ENCODE measurements at regions not wholly inside any gene's neighbourhood (a gene's known extent, or its start where the extent isn't known, plus 50 kb on each side); places are given as distances from the start of the nearest gene placed in this dataset.
A peak's percentile ranks its signal among the peaks of the same experiment; 100 is the strongest.

GRCh38 chr5:172565455-172565854, 75.6 kb upstream of the NEURL1B start:
- intact Hi-C loops (cut with DNase I), result no loop called here
- no peak for DNase-seq
- H3K27ac ChIP-seq, result no peak overlapping the region
- no peaks in the 10 kb centered on the region for H3K9me3 ChIP-seq
- H3K4me3 ChIP-seq (replicated peaks in 1 of 3), result no peak overlapping the region
- TF ChIP-seq, protein P1, sequence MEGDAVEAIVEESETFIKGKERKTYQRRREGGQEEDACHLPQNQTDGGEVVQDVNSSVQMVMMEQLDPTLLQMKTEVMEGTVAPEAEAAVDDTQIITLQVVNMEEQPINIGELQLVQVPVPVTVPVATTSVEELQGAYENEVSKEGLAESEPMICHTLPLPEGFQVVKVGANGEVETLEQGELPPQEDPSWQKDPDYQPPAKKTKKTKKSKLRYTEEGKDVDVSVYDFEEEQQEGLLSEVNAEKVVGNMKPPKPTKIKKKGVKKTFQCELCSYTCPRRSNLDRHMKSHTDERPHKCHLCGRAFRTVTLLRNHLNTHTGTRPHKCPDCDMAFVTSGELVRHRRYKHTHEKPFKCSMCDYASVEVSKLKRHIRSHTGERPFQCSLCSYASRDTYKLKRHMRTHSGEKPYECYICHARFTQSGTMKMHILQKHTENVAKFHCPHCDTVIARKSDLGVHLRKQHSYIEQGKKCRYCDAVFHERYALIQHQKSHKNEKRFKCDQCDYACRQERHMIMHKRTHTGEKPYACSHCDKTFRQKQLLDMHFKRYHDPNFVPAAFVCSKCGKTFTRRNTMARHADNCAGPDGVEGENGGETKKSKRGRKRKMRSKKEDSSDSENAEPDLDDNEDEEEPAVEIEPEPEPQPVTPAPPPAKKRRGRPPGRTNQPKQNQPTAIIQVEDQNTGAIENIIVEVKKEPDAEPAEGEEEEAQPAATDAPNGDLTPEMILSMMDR (IDR thresholded peaks at IDR 0.05), result no peak
- no peak for TF ChIP-seq POLR2A (IDR thresholded peaks at IDR 0.05)
- no peaks in the 10 kb centered on the region for H3K36me3 ChIP-seq
- 82 to 84% methylated on average over 7 to 8 of the region's 8 CpGs for WGBS, 2 donors
- H3K27me3 ChIP-seq, result no peaks in the 10 kb centered on the region
- H3K4me1 ChIP-seq, result peaks cover 3 to 4% of the 10 kb centered on the region in 2 donors

GRCh38 chr5:172564883-172565282, 76.2 kb upstream of the NEURL1B start:
- no peak overlapping the region for H3K4me3 ChIP-seq (replicated peaks in 1 of 3)
- no peak for DNase-seq
- 90 to 93% methylated on average over 4 of the region's 4 CpGs for WGBS, 2 donors
- no peaks in the 10 kb centered on the region for H3K36me3 ChIP-seq
- no peaks in the 10 kb centered on the region for H3K27me3 ChIP-seq
- no peaks in the 10 kb centered on the region for H3K9me3 ChIP-seq
- TF ChIP-seq POLR2A (IDR thresholded peaks at IDR 0.05), result no peak
- TF ChIP-seq, protein P1 (IDR thresholded peaks at IDR 0.05), result no peak
- H3K4me1 ChIP-seq, result peaks cover 3 to 4% of the 10 kb centered on the region in 2 donors
- H3K27ac ChIP-seq, result no peak overlapping the region
- intact Hi-C loops (cut with DNase I), result no loop called here

- intact Hi-C loops (cut with DNase I), result no loop called here
- H3K9me3 ChIP-seq, result no peaks in the 10 kb centered on the region
- H3K4me3 ChIP-seq (replicated peaks in 1 of 3), result no peak overlapping the region
- H3K36me3 ChIP-seq, result no peaks in the 10 kb centered on the region
- H3K27ac ChIP-seq, result no peak overlapping the region
- peak; percentile 52 to 63 for DNase-seq
- WGBS, 2 donors, result 27 to 47% methylated on average over 11 of the region's 11 CpGs
- no peaks in the 10 kb centered on the region for H3K27me3 ChIP-seq
- TF ChIP-seq POLR2A (IDR thresholded peaks at IDR 0.05), result no peak
- TF ChIP-seq, protein P1 (IDR thresholded peaks at IDR 0.05), result no peak
- peaks cover 3 to 4% of the 10 kb centered on the region in 2 donors for H3K4me1 ChIP-seq
Measured at GRCh38 chr5:172564188-172564587, 76.9 kb upstream of the NEURL1B start.

- H3K4me1 ChIP-seq, result peaks cover 3 to 11% of the 10 kb centered on the region in 2 donors
- H3K36me3 ChIP-seq, result no peaks in the 10 kb centered on the region
- intact Hi-C loops (cut with DNase I), result no loop called here
- no peaks in the 10 kb centered on the region for H3K9me3 ChIP-seq
- H3K27ac ChIP-seq, result no peak overlapping the region
- H3K4me3 ChIP-seq (replicated peaks in 1 of 3), result no peak overlapping the region
- no peak for DNase-seq
- 90 to 94% methylated on average over 8 of the region's 8 CpGs for WGBS, 2 donors
- no peaks in the 10 kb centered on the region for H3K27me3 ChIP-seq
- TF ChIP-seq POLR2A (IDR thresholded peaks at IDR 0.05), result no peak
Measured at GRCh38 chr5:172562443-172562842, 78.6 kb upstream of the NEURL1B start.

GRCh38 chr5:172561151-172561550, 79.9 kb upstream of the NEURL1B start:
- no peak overlapping the region for H3K27ac ChIP-seq
- intact Hi-C loops (cut with DNase I), result no loop called here
- WGBS, 2 donors, result 85 to 92% methylated on average over 3 of the region's 3 CpGs

More at GRCh38 chr5:172561151-172561550, 79.9 kb upstream of the NEURL1B start:
- no peak for DNase-seq
- Histone ChIP-seq H3K4me1 (peaks cover 3 to 11% of the 10 kb centered on the region in 2 donors), H3K4me3 (replicated peaks in 1 of 3) (no peak overlapping the region), H3K27me3 (no peaks in the 10 kb centered on the region), H3K36me3 (no peaks in the 10 kb centered on the region), H3K9me3 (no peaks in the 10 kb centered on the region)
- no peak for TF ChIP-seq POLR2A (IDR thresholded peaks at IDR 0.05)
- TF ChIP-seq, protein P1 (IDR thresholded peaks at IDR 0.05), result no peak
